Smooth muscle cell (in vitro differentiated cells): ENCODE measurements at regions not wholly inside any gene's neighbourhood (a gene's known extent, or its start where the extent isn't known, plus 50 kb on each side); places are given as distances from the start of the nearest gene placed in this dataset.

ENCODE experiments used
- DNase-seq: peaks from one replicate; lab custom pipeline; 2025; ENCODE audit not compliant: unreplicated experiment; lab: John Stamatoyannopoulos, UW
- H2AFZ ChIP-seq: fragments of 200-600 bp; sonication (generic); 2 replicates; pipeline ENCODE4 v1.6.0; 2016; ENCODE audit warnings: antibody characterized with exemption, low read depth, mild to moderate bottlenecking
- H3F3A ChIP-seq: fragments of 200-600 bp; sonication (generic); 2 replicates; pipeline ENCODE4 v1.6.0; 2017; ENCODE audit warnings: antibody characterized with exemption, low read depth
- H3K27ac ChIP-seq: fragments of 200-600 bp; sonication (generic); 2 replicates; pipeline ENCODE4 v1.5.1; 2016; ENCODE audit warnings: low read depth, mild to moderate bottlenecking
- H3K27me3 ChIP-seq: fragments of 200-600 bp; sonication (generic); 2 replicates; pipeline ENCODE4 v1.6.1; 2016; ENCODE audit warnings: low read depth, mild to moderate bottlenecking
- H3K36me3 ChIP-seq: fragments of 200-600 bp; sonication (generic); 2 replicates; pipeline ENCODE4 v1.5.1; 2016; ENCODE audit warnings: low read depth
- H3K4me1 ChIP-seq: fragments of 200-600 bp; sonication (generic); 2 replicates; pipeline ENCODE4 v1.5.1; 2016; ENCODE audit warnings: low read depth
- H3K4me2 ChIP-seq: fragments of 200-600 bp; sonication (generic); 2 replicates; pipeline ENCODE4 v1.6.0; 2016; ENCODE audit warnings: mild to moderate bottlenecking
- H3K4me3 ChIP-seq: fragments of 200-600 bp; sonication (generic); 2 replicates; pipeline ENCODE4 v1.5.1; 2016; ENCODE audit warnings: mild to moderate bottlenecking
- H3K79me2 ChIP-seq: fragments of 200-600 bp; sonication (generic); 2 replicates; pipeline ENCODE4 v1.6.0; 2016; ENCODE audit warnings: low read depth, mild to moderate bottlenecking
- H3K9ac ChIP-seq: fragments of 200-600 bp; sonication (generic); 2 replicates; pipeline ENCODE4 v1.6.0; 2016; ENCODE audit warnings: low read depth
- H3K9me3 ChIP-seq: fragments of 200-600 bp; sonication (generic); replicated peaks from 2 replicates; pipeline ENCODE4 v1.5.1; 2016; ENCODE audit warnings: low read depth
- H4K20me1 ChIP-seq: fragments of 200-600 bp; sonication (generic); 2 replicates; pipeline ENCODE4 v1.6.0; 2016; ENCODE audit warnings: low read depth
- WGBS: methylation state at CpG from one replicate; pipeline ENCODE4 v1.1.7; 2016; ENCODE audit warnings: low lambda C conversion rate; 5-methylcytosine and 5-hydroxymethylcytosine counted together
- TF ChIP-seq, protein P1 (sequence below): fragments of 200-600 bp; sonication (generic); IDR thresholded peaks from 2 replicates; pipeline ENCODE4 v1.5.1; 2017; ENCODE audit warnings: borderline replicate concordance, mild to moderate bottlenecking, antibody characterized with exemption; ENCODE audit not compliant: insufficient read depth, poor library complexity, severe bottlenecking

GRCh38 chr20:6245436-6245835, 122.6 kb upstream of the FERMT1 start:
- Histone ChIP-seq H3K4me1 (no peaks in the 10 kb centered on the region), H3K9ac (no peak overlapping the region), H3K9me3 (no peaks in the 10 kb centered on the region), H3K4me3 (no peak overlapping the region), H3K36me3 (no peaks in the 10 kb centered on the region), H3K27ac (no peak overlapping the region), H3K27me3 (peaks cover 3% of the 10 kb centered on the region), H2AFZ (no peak overlapping the region), H3K79me2 (no peaks in the 10 kb centered on the region), H3F3A (no peaks in the 10 kb centered on the region), H4K20me1 (no peaks in the 10 kb centered on the region), H3K4me2 (no peak overlapping the region)
- no peak for DNase-seq
- TF ChIP-seq, protein P1, sequence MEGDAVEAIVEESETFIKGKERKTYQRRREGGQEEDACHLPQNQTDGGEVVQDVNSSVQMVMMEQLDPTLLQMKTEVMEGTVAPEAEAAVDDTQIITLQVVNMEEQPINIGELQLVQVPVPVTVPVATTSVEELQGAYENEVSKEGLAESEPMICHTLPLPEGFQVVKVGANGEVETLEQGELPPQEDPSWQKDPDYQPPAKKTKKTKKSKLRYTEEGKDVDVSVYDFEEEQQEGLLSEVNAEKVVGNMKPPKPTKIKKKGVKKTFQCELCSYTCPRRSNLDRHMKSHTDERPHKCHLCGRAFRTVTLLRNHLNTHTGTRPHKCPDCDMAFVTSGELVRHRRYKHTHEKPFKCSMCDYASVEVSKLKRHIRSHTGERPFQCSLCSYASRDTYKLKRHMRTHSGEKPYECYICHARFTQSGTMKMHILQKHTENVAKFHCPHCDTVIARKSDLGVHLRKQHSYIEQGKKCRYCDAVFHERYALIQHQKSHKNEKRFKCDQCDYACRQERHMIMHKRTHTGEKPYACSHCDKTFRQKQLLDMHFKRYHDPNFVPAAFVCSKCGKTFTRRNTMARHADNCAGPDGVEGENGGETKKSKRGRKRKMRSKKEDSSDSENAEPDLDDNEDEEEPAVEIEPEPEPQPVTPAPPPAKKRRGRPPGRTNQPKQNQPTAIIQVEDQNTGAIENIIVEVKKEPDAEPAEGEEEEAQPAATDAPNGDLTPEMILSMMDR = no peak
- WGBS = 96% methylated on average over 4 of the region's 4 CpGs

GRCh38 chr20:6241591-6241990, 118.8 kb upstream of the FERMT1 start:
- Histone ChIP-seq H3K9ac (no peak overlapping the region), H3K79me2 (no peaks in the 10 kb centered on the region), H3K4me1 (no peaks in the 10 kb centered on the region), H2AFZ (no peak overlapping the region), H3F3A (no peaks in the 10 kb centered on the region), H3K27me3 (peaks cover 6% of the 10 kb centered on the region), H3K4me2 (no peak overlapping the region), H3K36me3 (no peaks in the 10 kb centered on the region), H3K27ac (no peak overlapping the region), H3K4me3 (no peak overlapping the region), H3K9me3 (no peaks in the 10 kb centered on the region), H4K20me1 (no peaks in the 10 kb centered on the region)
- 94% methylated on average over 1 of the region's 1 CpG for WGBS
- DNase-seq = no peak
- TF ChIP-seq, protein P1 = no peak

- Histone ChIP-seq H3K9me3 (no peaks in the 10 kb centered on the region), H3F3A (no peaks in the 10 kb centered on the region), H3K79me2 (no peaks in the 10 kb centered on the region), H4K20me1 (no peaks in the 10 kb centered on the region), H3K4me3 (no peak overlapping the region), H3K27ac (no peak overlapping the region), H3K4me1 (no peaks in the 10 kb centered on the region), H3K27me3 (peaks cover 4% of the 10 kb centered on the region), H3K4me2 (no peak overlapping the region), H2AFZ (no peak overlapping the region), H3K36me3 (no peaks in the 10 kb centered on the region), H3K9ac (no peak overlapping the region)
- TF ChIP-seq, protein P1 = no peak
- DNase-seq = no peak
- 73% methylated on average over 3 of the region's 3 CpGs for WGBS
Measured at GRCh38 chr20:6240059-6240458, 117.2 kb upstream of the FERMT1 start.

- Histone ChIP-seq H3K9ac (no peak overlapping the region), H3K4me2 (no peak overlapping the region), H3K4me3 (no peak overlapping the region), H3K36me3 (no peaks in the 10 kb centered on the region), H3K4me1 (no peaks in the 10 kb centered on the region), H3K79me2 (no peaks in the 10 kb centered on the region), H3K9me3 (no peaks in the 10 kb centered on the region), H4K20me1 (no peaks in the 10 kb centered on the region), H3F3A (no peaks in the 10 kb centered on the region), H2AFZ (no peak overlapping the region), H3K27me3 (peaks cover 4% of the 10 kb centered on the region), H3K27ac (no peak overlapping the region)
- TF ChIP-seq, protein P1 = no peak
- WGBS = 71% methylated on average over 6 of the region's 6 CpGs
- DNase-seq = no peak
Measured at GRCh38 chr20:6238421-6238820, 115.6 kb upstream of the FERMT1 start.
